HG03575 (cell line): ENCODE measurements at regions not wholly inside any gene's neighbourhood (a gene's known extent, or its start where the extent isn't known, plus 50 kb on each side); places are given as distances from the start of the nearest gene placed in this dataset.
"Not testable (repeated sequence)": the region's sequence is repeated elsewhere in the genome, so short reads cannot be mapped to it uniquely, and the experiment has no call there.

Source experiments
- ATAC-seq: cut with Tn5 transposase; IDR thresholded peaks from one replicate; pipeline ENCODE4 v1.9.1; 2021; ENCODE audit not compliant: unreplicated experiment, insufficient number of reproducible peaks, low FRiP score; ENCODE audit errors: extremely low read depth

- no peak for ATAC-seq
Observed at GRCh38 chr11:122604621-122605020, 50.9 kb upstream of the UBASH3B start.

DNA sequence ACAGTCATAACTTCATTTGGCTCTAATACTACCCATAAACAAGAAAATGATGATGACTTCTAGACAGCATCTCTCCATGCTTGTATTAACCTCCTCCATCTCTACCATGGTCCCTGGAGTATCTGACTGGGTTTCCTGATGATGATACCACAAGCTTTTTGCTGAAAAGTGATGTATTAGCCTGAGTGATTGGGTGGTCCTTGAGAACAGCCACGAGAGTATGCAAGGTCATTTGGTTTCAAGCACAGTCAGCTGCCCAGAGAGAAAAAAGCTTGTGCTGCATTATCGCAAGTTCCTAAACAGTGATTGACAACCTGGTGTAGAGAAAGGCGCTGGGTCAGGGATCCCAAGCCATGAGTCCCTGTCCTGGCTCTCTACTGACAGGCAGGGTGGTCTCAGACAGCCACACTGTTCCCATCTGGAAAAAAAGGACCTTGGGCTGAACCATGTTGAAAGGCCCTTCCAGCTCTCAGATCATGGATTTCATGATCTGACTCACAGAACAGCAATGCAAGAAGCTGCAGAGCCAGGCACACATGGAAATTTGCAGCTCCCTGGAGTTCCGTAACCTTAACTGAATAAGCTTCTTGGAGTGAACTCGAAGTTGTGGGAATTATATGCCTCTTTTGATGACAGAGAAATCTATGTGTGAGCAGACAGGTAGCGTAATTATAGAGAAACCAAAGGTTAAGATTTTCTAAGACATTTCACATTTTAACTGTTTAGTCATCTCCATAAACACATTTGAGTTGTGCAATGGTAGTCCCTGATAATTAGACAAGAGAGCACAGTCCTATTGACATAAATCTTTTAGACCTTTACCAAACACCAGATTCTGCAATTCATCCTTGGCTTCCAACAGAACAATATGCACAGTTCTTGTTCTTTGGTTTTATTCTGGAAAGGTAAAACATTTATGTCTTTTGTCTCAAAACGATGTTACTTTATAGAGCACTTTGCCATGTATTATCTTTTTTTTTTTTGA lies 54.1 kb upstream of the UBASH3B start:
- no peak for ATAC-seq

- no peak for ATAC-seq
Observed at GRCh38 chr11:122600290-122600689, 55.2 kb upstream of the UBASH3B start.

GRCh38 chr11:122599434-122599833 lies 56.1 kb upstream of the UBASH3B start:
- ATAC-seq: no peak

DNA sequence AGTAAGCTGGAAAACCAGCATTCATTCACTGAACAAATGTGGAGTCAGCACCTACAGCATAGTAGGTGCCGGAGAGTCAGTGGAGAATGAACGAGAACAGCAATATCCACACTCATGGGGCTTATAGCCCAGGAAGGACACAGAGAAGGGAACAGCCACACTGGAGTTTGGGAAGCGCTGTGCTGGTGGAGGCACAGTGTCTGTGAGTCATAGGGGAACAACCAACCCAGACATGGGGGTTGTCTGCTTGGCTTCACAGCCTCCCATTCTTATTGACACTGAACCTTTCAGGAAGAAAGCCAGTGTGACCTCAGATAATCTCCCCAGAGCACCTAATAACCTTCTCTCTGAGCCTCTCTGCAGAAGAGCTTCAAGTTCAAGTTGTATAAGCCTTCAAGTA lies 56.6 kb upstream of the UBASH3B start:
- no peak for ATAC-seq

GRCh38 chr11:122597511-122597910 lies 58.0 kb upstream of the UBASH3B start:
- ATAC-seq: no peak

DNA sequence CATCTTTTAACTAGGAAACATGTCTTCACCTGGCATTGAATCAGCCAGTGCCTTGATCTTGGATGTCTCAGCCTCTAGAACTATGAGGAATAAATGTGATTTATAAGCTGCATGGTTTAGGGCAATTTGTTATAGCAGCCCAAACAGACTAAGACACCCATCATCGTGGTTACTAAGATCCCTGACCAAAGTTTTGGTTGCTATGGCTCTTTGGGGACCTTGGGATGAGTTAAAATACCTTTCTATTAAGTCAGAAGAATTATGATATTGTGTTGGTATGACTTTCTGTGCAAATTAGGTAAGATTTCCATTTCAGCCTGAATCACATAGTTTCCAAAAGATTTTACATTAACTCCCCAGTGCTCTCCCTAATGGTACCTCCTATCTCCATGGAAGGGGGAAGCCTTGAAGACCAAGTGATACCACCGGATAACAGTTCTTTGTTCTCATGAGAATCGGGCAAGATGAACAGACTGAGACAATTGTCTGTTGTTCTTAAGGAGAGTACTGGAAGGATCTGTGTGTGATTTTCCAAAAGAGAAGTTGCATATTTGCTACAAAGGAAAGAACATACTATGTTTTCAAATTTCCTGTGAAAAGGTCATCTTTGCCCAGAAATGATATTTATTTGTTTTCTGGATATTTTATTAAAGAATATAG lies 60.4 kb upstream of the UBASH3B start:
- no peak for ATAC-seq

DNA sequence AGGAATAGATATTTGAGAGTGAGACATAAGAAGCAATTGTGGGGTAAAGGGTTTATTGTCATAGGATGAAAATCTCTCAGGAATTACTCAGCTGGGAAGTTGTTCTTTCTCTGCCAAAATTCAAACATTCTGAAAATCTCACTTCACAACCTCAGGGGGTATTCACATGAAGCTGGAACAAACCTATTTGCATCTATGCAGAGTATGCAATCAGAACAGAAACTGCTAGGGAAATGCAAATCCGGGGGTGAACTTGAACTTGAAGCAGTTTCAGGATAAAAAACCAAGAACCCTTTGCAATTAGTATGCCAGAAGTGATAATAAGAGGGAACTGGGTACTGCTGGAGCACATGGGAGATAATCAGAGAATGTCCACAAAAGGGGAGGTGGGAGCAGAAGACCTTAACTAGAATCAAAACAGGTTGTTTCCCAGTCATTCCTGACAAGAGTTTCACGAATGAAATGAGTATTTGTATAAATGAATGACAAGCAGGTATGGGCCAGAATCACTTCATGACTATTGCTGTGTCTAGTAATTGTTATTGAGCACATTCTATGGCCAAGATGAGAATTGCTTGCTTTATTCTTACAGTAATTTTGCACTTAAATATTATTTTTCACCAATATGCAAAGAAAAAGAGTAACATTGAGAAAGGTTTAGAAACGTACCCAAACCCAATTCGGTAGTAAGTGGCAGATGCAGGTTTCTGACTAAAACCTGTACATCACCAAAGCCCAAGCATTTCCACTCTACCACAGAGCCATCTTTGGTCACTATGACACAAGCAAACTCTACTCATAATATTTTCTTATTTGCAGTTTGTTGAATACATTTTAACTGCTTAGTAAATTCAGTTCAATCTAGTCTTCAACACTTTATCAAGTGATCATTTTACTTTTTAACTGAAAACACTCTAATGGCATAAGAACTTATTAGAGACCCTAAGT lies 61.8 kb upstream of the UBASH3B start:
- no peak for ATAC-seq

- ATAC-seq: no peak
Observed at GRCh38 chr11:122592641-122593040, 62.9 kb upstream of the UBASH3B start.

DNA sequence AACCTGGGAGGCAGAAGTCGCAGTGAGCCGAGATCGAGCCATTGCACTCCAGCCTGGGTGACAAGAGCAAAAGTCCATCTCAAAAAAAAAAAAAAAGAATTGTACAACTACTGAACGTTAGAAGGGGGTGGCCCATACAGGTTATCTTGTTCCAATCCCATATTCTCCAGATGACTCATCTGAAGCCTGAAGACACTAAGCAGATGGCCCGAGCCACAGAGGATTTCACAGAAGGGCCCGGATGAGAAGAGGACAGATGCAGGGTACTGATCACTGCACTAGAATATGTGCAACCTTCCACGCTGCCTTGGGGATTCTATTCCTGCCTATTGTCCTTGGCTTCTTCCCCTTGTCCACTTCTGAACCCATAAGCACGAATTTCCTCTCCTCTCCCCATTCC lies 70.9 kb upstream of the UBASH3B start:
- ATAC-seq: no peak

DNA sequence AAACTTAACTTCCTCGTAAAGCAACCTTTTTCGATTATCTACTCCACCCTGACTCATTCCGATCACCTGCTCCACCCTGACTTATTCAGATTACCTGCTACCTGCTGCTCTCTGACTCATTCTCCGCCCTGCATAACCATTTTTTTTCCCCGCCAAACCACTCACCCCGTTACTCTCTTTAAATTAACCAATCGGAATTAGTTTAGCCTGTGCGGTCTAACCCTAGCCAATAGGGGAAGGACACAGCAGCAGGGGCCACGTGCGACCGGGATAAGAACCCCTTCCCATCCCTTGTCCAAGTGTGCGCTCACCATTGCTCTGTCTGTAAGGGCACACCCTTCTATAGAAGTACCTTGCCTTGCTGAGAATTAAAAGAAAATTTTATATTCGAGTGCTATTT lies 75.5 kb upstream of the UBASH3B start:
- ATAC-seq: not testable (repeated sequence)

GRCh38 chr11:122578171-122578825 lies 77.2 kb upstream of the UBASH3B start:
- no peak for ATAC-seq

DNA sequence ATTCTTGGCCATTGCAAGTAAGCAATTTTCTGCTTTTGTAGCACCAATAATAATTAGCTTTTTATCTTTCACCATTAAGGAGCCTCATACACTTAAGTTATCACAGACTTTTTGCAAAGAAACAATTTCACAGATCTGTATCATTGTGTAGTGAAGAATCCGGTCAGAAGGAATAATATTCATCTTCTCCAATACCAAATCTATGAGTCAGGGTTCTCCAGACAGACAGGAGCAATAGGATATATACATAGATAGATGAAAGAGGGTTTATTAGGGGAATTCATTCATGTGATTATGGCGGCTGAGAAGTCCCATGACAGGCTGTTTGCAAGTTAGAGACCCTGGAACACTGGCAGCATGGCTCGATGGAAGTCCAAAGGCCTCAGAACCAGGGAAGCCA lies 82.9 kb upstream of the UBASH3B start:
- ATAC-seq: no peak

DNA sequence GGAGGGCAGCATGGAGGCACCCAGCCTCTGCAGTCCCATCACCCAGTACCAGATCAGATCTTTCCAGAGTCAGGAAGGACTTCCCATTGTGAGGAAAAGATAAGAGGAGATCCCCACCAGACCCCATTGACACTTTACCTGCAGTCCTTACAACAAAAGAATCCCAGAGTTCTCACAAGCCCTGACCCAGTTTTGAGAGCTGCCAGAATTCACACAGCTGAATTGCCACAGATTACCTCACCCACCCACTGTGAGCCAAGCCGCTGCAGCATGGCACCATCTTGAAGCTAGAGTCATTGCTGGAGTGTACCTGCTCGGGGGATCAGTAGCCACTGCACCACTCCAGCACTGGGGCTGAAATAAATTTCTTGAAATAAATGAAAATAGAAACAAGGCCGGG lies 91.8 kb upstream of the UBASH3B start:
- ATAC-seq: no peak

- ATAC-seq: no peak
Observed at GRCh38 chr11:122559734-122560382, 95.7 kb upstream of the UBASH3B start.

GRCh38 chr11:122559218-122559617 lies 96.3 kb upstream of the UBASH3B start:
- ATAC-seq: not testable (repeated sequence)

- not testable (repeated sequence) for ATAC-seq
Observed at GRCh38 chr11:122557163-122557562, 98.4 kb upstream of the UBASH3B start.

GRCh38 chr11:122556605-122557004 lies 98.9 kb upstream of the UBASH3B start:
- no peak for ATAC-seq
